HG03064 (cell line): ENCODE measurements at regions not wholly inside any gene's neighbourhood (a gene's known extent, or its start where the extent isn't known, plus 50 kb on each side); places are given as distances from the start of the nearest gene placed in this dataset.

Experiments used
- ATAC-seq: cut with Tn5 transposase; IDR thresholded peaks from one replicate; pipeline ENCODE4 v1.9.1; 2021; ENCODE audit warnings: low read depth; ENCODE audit not compliant: unreplicated experiment

DNA sequence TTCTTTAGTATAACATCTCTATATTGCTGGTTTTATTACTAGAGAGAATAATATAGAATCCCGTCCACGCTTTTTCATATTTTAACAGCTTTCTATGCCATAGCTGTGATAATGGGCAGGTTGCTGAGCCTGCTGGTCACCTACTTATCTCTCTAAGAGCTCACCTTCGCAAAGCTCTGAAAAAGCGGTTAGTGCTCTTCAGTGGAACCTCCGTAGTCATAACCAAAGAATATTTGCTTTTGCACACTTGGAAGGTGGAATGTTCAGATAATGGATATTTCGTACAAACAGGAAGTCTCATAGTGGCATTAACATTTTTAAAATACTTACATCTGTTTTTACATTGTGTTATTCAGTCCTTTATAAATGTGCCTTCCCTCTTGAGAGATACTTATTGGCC is 388.9 kb upstream of the ANO3 start:
- no peak for ATAC-seq

DNA sequence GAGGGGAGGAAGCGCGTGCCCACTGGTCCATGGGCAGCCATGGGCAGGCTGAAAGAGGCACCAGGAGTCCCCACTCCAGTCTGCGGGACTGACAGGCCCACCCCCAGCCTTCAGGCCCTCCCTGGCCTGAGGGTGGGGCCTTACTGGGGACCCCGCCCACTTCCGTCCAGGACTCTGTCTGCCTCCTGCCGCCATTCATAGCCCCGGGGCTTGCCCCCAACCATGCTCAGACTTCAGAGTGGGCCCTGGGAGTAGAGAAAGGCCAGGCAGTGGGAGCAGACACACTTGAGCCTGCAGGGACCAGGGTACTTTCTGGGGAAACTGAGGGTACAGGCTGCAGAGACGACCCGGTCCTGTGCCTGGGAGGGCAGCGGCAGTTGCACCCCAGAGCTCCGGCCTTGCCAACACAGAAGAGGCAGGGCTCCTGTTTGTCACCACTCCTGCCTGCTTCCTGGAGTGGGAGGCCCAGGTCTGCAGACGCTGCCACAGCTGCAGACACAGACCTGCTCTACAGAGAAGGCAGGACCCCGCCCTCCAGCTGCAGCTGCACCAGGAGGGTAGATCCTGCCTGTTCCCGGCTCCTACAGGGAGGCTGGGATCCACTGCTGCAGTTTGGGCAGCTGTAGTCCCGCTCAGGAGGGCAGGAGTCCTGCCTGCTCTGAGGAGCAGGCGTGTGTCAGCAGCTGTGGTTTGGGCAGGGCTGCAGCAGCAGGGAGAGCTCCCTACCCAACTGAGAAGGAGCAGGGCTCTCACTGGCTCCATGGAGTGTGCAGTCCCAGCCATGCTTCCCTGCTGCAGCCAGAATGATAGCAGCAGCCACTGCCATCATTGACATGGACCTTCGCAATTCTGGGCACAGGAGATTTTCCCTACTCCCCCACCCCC is 387.9 kb upstream of the ANO3 start:
- no peak for ATAC-seq

GRCh38 chr11:25949918-25950317 is 382.0 kb upstream of the ANO3 start:
- ATAC-seq, result no peak

GRCh38 chr11:25953006-25953405 is 378.9 kb upstream of the ANO3 start:
- ATAC-seq, result no peak

DNA sequence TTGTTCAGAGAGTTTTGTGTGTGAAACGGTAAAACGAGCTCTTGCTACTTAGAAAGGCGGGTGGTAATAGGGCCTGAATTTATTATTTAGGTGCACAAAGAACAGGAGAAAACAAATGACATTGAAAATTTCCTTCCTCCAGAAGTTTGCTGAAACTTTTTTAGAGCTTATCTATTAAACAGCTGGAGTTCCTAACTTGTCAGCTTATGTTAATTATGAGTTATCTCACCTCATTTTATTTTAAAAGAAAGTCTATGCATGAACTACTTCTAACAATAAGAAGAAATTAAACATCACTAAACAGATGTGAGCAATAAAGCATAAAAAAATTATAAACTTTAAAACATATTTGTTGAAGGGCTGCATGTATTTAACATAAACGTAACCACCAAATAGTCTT is 373.9 kb upstream of the ANO3 start:
- no peak for ATAC-seq

DNA sequence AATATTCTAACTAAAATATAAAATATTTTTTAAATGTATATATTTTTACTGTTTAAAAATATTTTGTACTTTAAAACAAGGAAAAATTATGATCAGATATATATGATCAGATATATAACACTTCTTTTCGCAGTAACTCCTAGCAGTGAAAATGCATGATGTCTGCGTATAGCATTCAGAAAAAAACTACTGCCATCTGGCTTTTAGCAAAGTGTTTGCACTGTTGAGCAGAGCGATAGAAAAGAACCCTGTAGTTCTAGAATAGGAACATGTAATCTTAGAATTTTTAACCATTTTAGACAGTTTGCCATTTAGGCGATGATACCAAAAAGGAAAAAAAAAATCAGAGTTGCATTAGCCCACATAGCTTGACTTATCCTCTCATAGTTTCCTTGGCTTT is 370.4 kb upstream of the ANO3 start:
- ATAC-seq, result no peak

- ATAC-seq, result no peak
Observed at GRCh38 chr11:25970726-25971508, 361.0 kb upstream of the ANO3 start.

DNA sequence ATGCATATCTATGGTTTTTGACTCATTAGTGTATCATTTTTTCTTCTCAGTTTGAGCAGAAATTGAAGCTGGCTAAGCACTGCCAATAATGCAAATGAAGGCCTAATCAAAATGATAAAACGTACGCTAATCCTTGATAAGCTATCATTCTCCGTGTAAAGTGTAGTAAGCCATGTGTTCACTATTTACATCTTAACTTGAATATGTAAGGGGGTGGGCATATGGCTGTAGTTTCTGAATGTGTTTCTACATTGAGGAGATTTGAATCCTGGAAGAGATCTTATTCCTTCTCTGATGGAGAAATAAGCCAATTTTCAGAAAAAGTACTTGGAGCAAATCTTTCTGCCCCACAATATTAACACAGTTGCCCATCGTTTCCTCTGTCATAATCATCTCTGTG is 351.8 kb upstream of the ANO3 start:
- no peak for ATAC-seq

DNA sequence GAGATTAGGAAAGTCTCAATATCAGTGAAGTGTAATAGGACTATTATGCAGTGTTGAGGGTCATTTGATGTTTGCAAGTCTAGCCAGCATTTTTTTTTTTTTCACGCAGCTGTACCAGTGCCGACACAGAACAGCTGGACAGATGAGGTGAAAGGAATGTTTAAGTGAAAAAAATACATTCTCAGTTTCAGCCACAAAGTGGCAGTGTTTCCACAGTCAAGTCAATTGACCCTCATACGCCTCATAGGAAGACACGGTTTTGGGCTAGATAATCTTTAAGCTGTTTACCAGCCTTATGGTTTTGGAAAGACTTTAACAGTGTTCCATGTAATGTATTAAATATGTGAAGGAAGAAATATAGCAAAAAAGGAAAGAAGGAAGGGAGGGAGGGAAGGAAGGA is 349.9 kb upstream of the ANO3 start:
- ATAC-seq, result peak; percentile 97

DNA sequence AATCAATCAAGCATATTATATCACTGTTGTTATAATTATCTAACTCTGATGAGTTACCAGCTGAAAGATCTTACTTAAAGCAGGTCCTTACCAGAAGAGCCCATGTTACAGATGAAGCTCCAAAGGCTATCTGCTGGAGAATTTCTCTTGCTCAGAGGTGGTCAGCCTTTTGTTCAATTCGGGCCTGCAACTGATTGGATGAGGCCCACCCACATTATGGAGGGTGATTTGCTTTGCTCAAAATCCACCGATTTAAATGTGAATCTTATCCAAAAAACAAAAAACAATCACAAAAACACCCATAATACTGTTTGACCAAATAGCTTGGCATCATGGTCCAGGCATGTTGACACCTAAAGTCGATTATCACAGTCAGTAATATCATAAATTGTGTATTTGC is 348.6 kb upstream of the ANO3 start:
- no peak for ATAC-seq

DNA sequence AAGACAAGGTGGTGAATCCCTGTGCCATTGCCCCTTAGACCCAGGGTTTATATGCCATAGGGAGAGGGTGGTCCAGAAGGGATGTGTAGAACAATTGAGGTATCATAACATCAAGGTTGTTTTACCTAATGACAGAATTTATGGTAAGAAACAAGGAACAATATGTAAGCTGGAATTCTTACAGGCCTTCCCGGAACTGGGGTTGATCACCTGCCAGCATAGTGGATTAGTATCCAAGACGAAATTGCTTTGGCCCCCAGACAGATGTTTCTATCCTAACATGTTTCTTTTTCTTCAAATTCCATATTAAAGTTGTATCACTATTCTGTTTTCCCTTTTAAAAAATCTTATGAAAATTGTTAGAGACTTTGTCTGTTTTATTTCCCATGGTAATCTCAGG is 343.8 kb upstream of the ANO3 start:
- ATAC-seq, result no peak

DNA sequence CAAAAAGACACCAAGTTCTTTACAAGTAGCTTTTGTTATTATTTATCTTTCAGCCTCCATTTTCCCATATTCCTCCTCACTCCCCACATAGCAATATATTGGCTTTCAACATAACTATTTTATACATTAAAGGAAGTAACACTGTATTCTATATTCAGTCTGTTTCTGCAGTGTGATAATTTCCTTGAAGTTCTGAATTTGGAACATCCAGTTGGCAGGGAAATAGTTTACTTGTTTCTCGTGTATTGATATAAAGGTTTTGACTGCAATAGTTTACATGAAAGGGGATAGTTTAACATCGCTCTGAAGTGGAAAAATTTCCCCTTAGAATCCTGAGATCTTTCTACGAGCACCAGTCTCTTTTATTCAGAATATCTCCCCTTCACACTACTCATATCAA is 341.5 kb upstream of the ANO3 start:
- no peak for ATAC-seq

DNA sequence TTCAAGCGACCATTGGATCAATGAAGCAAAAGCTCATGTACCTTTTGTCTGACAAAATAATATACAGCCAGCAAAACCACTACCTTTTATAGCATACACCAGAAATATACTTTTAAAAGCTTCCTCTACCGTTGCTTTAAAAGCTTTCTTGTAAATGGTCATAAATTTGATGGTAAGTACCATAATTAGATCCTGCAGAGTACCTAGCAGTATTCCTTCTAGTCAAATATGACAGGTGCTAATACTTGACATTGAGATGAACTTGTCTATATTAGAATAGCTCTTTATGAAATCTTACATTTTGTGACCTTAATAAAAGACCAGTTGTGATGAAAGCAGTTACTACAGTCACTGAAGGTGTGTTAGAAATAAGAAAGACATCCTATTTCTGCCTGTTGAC is 340.5 kb upstream of the ANO3 start:
- ATAC-seq, result no peak

- no peak for ATAC-seq
Observed at GRCh38 chr11:25992294-25992693, 339.6 kb upstream of the ANO3 start.

- ATAC-seq, result no peak
Observed at GRCh38 chr11:25993016-25993415, 338.9 kb upstream of the ANO3 start.

DNA sequence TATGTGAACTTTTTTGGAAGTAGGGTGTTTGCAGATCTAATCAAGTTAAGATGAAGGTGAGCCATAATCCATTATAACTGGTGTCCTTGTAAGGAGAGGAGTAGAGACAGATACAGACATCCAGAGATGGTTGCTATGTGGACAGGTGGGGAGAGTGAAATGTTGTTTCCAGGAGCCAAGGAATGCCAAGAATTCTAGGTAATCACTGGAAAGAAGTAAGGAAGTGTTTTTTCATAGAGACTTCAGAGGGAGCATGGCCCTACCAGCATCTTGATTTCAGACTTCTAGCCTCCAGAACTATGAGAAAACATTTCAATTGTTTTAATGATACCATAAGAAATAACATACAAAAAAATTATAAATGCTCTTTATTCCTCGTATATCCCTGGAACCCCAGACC is 320.5 kb upstream of the ANO3 start:
- ATAC-seq, result no peak

- no peak for ATAC-seq
Observed at GRCh38 chr11:26014456-26015115, 317.3 kb upstream of the ANO3 start.

- ATAC-seq, result no peak
Observed at GRCh38 chr11:26017322-26017860, 314.5 kb upstream of the ANO3 start.

- no peak for ATAC-seq
Observed at GRCh38 chr11:26017903-26018302, 314.0 kb upstream of the ANO3 start.

DNA sequence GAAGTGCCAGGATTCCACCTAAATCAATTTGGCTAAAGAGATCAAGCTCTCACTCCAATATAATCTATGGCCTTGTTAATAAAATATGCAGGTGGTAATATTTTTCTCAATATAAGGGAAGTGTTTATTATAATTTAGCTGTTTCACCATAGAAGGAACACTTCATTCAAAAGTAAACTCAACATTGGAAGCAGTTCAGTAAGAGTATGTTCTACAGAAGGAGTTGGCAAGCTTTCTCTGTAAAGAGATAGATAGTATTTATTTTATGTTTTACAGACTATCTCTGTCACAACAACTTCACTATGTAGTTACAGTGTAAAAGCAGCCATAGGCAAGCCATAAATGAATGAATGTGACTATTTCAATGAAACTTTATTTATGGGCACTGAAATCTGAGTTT is 313.6 kb upstream of the ANO3 start:
- no peak for ATAC-seq

DNA sequence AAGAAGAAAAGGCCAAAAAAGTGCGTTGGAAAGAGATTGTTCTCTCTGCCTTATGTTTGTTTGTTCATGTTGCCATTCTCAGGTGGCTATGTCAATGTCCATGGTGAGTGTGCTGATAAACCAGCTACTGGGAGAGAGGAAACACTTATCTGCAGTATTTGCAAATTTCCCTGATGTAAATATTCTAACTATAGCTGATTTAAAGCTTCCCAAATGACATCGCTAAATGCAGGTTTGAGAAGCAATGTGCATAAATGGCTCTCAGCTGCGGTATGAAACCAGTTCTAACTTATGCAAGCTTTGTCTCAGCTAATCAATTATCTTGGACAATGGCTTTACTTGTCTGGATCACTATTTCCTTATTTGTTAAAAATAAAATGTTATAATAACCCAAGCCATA is 312.5 kb upstream of the ANO3 start:
- no peak for ATAC-seq
